HG03039 (cell line): ENCODE measurements at regions not wholly inside any gene's neighbourhood (a gene's known extent, or its start where the extent isn't known, plus 50 kb on each side); places are given as distances from the start of the nearest gene placed in this dataset.

Source experiments
- ATAC-seq: cut with Tn5 transposase; IDR thresholded peaks from one replicate; pipeline ENCODE4 v1.9.1; 2021; ENCODE audit warnings: mild to moderate bottlenecking, moderate library complexity; ENCODE audit not compliant: unreplicated experiment

DNA sequence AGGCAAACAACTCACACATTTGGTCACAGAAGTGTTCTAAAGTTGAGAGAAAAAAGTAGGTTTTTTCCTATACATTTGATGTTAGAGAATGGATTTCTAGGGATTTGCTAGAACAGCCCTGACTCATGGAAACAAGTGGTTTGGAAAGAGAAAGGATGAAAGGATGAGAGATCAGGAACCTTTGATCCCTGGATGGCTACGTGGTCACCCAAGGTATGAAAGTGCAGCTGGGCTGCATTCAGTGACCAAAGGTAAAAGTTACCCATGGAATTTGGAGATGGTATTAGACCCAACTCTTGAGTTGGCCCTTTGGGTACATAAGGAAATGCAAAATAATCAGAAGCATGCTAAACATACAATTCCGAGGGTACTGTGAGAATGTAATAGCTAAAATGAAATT lies 61.3 kb upstream of the SPIN1 start:
- ATAC-seq: no peak

GRCh38 chr9:88326015-88326414 lies 62.2 kb upstream of the SPIN1 start:
- ATAC-seq: no peak

DNA sequence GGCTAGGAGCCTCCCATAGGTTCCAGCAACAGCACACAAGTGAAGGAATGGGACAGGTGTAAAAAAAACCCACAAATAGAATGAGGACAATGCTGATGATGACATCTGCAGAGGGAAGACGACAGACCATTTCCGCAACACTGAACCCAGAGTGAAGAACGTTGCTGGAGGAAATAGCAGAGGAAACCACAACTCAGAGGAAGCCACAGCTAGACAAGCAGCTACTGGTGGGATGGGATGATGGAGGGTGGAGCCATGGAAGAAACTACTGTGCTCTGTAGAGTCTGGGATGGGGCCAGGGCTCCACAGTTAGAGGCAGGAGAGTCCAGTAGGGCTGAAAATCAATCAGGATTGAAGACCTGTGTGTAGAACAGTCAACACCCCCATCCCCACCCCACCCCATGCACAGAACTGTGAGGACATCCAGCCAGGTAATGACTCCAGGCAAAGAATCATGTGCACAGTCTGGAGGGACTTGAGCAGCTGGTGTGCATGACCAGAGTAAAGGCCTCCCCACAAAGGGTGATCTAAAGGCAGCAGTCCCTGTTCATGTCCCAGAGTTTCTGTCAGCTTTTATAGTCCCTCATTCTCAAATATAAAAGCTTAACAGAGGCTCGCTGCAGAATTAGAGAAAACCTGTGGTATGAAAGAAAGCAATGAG lies 65.2 kb upstream of the SPIN1 start:
- ATAC-seq: no peak

GRCh38 chr9:88321764-88322163 lies 66.5 kb upstream of the SPIN1 start:
- ATAC-seq: no peak

GRCh38 chr9:88320748-88321415 lies 67.4 kb upstream of the SPIN1 start:
- ATAC-seq: no peak

- ATAC-seq: no peak
Observed at GRCh38 chr9:88319936-88320747, 68.1 kb upstream of the SPIN1 start.

DNA sequence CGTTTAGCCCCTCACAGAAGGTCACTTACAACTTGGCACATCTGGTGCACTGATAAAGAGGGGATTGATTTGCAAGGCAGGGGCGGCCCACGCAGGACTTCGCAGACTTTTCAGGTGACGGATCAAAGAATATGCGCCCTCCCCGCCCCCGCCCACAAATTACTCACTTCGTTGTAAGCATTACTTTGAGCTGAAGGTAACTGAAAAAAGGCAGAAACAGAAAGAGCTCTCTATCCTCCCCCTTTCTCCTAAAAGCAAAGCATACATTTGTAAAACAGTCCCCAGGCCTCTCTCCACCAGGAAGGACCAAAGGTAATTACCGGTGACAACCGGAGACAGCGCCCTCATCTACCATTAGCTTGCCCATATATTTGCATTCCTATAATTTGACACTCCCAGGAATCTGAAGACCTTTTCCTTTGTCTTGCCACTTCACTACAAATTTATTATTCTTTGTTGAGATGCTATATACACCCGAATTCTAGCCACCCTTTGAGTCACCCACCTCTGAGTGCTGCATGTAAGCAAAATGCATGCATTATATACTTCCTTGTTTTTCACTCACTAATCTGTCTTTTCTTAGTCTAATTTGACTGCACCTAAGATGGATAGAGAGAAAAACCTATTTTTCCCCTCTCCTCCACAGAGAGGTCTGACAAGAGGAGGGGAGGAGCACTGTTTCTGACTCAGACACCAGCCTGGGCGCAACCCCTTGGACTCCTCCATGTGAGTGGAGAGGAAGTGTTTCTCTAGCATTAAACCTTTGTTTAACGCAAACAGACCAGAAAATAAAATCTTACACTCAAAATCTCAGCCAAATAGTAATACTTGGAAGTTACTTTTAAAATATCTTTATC lies 74.7 kb upstream of the SPIN1 start:
- no peak for ATAC-seq

- ATAC-seq: no peak
Observed at GRCh38 chr9:88312517-88313103, 75.6 kb upstream of the SPIN1 start.

DNA sequence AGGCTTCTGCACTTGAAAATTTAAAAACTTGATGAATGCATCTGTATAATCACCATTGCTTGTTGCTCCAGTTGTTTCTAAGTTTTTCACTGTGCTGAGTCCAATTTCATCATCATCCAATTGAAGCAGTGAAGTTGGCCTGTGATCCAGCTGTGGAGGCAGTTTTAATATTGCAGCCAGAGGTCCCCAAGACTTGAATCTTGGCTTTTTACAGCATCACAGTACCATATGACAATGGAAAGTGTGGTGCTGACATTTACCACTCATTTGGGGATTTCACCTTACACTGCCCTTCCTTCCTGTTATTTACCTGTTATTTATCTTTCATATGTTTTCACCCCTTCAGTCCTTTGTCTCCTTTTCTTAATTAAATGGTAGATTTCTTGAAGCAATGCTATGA lies 76.2 kb upstream of the SPIN1 start:
- no peak for ATAC-seq

DNA sequence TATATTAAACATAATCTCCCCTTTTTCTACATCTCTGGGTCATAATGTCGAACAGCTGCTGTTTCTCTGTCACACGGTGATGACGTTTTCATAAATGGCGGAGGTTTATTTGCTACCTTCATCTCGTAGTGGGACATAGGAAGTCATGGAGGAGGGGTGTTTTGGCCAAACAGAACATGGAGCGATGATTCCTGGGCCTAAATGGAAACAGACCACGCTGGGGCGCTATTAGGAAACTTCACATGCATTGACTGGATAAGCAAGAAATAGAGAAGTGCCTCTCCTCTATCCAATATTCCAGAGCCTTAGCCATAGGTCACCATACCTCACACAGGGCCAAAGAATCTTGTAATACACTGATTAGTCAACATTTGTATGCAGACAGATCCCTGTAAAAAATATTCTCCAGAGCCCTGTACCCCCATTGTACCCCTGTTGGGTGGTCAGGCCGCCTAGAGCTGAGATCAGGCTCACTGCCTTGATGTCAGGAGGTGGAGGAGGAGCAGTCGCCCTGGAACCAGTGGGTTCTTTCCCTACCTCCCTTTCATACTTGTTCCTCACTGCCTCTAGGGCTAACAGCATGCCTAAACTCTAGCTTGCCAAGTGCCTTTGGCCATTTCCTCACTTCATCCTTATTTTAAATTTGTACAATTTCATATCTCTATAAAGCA lies 77.8 kb upstream of the SPIN1 start:
- no peak for ATAC-seq

DNA sequence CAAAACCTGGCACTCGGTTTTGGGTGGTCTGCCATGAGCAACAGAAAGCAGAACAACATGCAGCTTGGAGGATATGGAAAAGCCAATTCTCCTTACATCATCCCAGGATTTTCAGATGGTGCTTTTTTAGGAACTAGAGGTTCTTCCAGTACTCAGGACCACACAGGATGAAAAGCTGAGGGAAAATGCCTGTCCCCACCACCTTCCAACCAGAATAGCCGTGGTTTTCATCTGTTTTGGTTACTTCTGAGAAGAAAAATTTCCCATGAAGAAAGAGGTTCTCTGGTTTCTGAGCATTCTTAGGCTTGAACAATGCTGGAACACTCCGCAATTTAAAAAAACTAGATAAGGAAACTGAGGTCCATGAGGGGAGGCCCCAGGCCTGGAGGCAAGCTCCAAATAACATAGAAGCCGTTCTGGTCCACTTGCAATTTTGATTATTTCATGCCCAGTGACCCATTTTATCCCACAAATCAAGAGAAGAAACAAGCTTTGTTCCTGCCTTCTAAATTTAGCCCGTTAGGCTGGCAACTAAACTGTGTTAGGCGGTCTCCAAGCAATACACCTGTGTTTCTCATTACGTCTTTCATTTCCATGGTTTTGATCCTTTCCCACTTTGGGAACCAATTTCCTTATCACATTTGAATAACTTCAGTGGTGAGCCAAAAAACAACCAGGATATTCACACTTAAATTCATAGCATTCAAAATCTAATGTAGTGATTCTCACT lies 79.2 kb upstream of the SPIN1 start:
- ATAC-seq: no peak

DNA sequence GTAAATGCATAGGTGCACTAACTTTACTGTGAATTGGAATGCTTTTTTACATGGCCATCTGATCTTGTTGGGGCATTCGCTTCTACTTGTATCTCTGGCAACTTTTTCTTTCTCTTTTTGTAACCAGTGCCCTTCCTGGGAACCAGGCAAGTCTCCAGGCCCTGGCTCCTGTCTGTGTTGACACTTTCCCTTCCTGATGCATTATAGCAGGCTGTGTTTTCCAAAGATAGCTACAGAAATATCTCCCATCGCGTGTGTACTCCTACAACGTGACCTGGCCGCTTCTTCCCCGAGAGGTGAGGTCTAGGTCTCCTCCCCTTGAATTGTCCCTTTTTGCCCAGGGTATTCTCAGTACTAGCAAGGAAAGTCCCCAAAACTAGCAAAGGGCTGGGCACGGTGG lies 81.1 kb upstream of the SPIN1 start:
- ATAC-seq: no peak

- ATAC-seq: peak; percentile 88
Observed at GRCh38 chr9:88303721-88304451, 84.4 kb upstream of the SPIN1 start.

GRCh38 chr9:88302579-88303324 lies 85.5 kb upstream of the SPIN1 start:
- ATAC-seq: no peak

DNA sequence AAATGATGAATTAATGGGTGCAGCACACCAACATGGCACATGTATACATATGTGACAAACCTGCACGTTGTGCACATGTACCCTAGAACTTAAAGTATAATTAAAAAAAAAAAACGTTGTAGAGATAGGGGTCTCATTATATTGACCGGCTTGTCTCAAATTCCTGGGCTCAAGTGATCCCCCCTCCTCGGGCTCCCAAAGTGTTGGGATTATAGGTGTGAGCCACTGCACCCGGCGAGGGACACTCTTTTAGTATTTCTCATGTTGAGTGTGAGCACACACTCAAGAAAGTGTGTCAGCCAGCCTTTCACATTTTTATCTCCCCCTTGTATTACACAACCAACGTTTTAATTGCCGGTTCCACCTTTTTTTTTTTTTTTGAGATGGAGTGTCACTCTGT lies 87.7 kb upstream of the SPIN1 start:
- no peak for ATAC-seq

- no peak for ATAC-seq
Observed at GRCh38 chr9:88291856-88292255, 96.4 kb upstream of the SPIN1 start.

- ATAC-seq: no peak
Observed at GRCh38 chr9:88291056-88291455, 97.2 kb upstream of the SPIN1 start.

- ATAC-seq: no peak
Observed at GRCh38 chr9:88289532-88289931, 98.7 kb upstream of the SPIN1 start.
